ENCODE measurements at regions not wholly inside any gene's neighbourhood (a gene's known extent, or its start where the extent isn't known, plus 50 kb on each side); places are given as distances from the start of the nearest gene placed in this dataset.

- intact Hi-C loops (cut with DNase I) = no loop called here
- no peaks in the 10 kb centered on the region for H3K27me3 ChIP-seq
- TF ChIP-seq CTCF (IDR thresholded peaks at IDR 0.05) = no peak
- no peaks in the 10 kb centered on the region for H3K4me1 ChIP-seq
- no peak for DNase-seq
- no peak overlapping the region for H3K4me3 ChIP-seq
- no peaks in the 10 kb centered on the region for H3K9me3 ChIP-seq
- whole genome bisulfite sequencing, 2 donors = 91 to 94% methylated on average over 5 of the region's 5 CpGs
- no peaks in the 10 kb centered on the region for H3K36me3 ChIP-seq
- H3K27ac ChIP-seq = no peak overlapping the region
Measured at GRCh38 chr14:71169861-71170260, 262.6 kb downstream of the PCNX1 start.

- Histone ChIP-seq H3K4me1 (no peaks in the 10 kb centered on the region), H3K4me3 (no peak overlapping the region), H3K9me3 (no peaks in the 10 kb centered on the region), H3K27me3 (no peaks in the 10 kb centered on the region), H3K27ac (no peak overlapping the region), H3K36me3 (no peaks in the 10 kb centered on the region)
- intact Hi-C loops (cut with DNase I) = no loop called here
- WGBS, 2 donors = 54 to 76% methylated on average over 3 of the region's 3 CpGs
- no peak for TF ChIP-seq POLR2AphosphoS5 (IDR thresholded peaks at IDR 0.05)
- no peak for TF ChIP-seq EP300 (IDR thresholded peaks at IDR 0.05)
- TF ChIP-seq CTCF (IDR thresholded peaks at IDR 0.05) = no peak
- TF ChIP-seq POLR2A (IDR thresholded peaks at IDR 0.05) = no peak
- no peak for DNase-seq
Measured at GRCh38 chr14:71175491-71175890, 268.2 kb downstream of the PCNX1 start.

- Histone ChIP-seq H3K4me1 (no peaks in the 10 kb centered on the region), H3K36me3 (no peaks in the 10 kb centered on the region), H3K9me3 (no peaks in the 10 kb centered on the region), H3K27ac (no peak overlapping the region), H3K4me3 (no peak overlapping the region), H3K27me3 (no peaks in the 10 kb centered on the region)
- intact Hi-C loops (cut with DNase I) = no loop called here
- DNase-seq = no peak
- no peak for TF ChIP-seq POLR2AphosphoS5 (IDR thresholded peaks at IDR 0.05)
- TF ChIP-seq EP300 (IDR thresholded peaks at IDR 0.05) = no peak
- no peak for TF ChIP-seq CTCF (IDR thresholded peaks at IDR 0.05)
- no peak for TF ChIP-seq POLR2A (IDR thresholded peaks at IDR 0.05)
- 95 to 98% methylated on average over 5 of the region's 5 CpGs for WGBS, 2 donors
Measured at GRCh38 chr14:71179066-71179465, 271.8 kb downstream of the PCNX1 start.

- WGBS, 2 donors = 82 to 89% methylated on average over 5 of the region's 5 CpGs
- H3K27ac ChIP-seq = no peak overlapping the region
- TF ChIP-seq POLR2AphosphoS5 (IDR thresholded peaks at IDR 0.05) = no peak
- no peak for TF ChIP-seq POLR2A (IDR thresholded peaks at IDR 0.05)
- no peak for TF ChIP-seq CTCF (IDR thresholded peaks at IDR 0.05)
- TF ChIP-seq EP300 (IDR thresholded peaks at IDR 0.05) = no peak
- H3K9me3 ChIP-seq = no peaks in the 10 kb centered on the region
- intact Hi-C loops (cut with DNase I) = no loop called here
- no peaks in the 10 kb centered on the region for H3K36me3 ChIP-seq
- no peak for DNase-seq
- no peaks in the 10 kb centered on the region for H3K27me3 ChIP-seq
- no peak overlapping the region for H3K4me3 ChIP-seq
- H3K4me1 ChIP-seq = no peaks in the 10 kb centered on the region
Measured at GRCh38 chr14:71180397-71180796, 273.1 kb downstream of the PCNX1 start.

- DNase-seq = no peak
- TF ChIP-seq POLR2A (IDR thresholded peaks at IDR 0.05) (no peak), CTCF (IDR thresholded peaks at IDR 0.05) (no peak), EP300 (IDR thresholded peaks at IDR 0.05) (no peak), POLR2AphosphoS5 (IDR thresholded peaks at IDR 0.05) (no peak)
- no peaks in the 10 kb centered on the region for H3K27me3 ChIP-seq
- intact Hi-C loops (cut with DNase I) = no loop called here
- H3K4me3 ChIP-seq = no peak overlapping the region
- 94 to 96% methylated on average over 23 of the region's 23 CpGs for WGBS, 2 donors
- H3K4me1 ChIP-seq = no peaks in the 10 kb centered on the region
- no peak overlapping the region for H3K27ac ChIP-seq
- H3K36me3 ChIP-seq = no peaks in the 10 kb centered on the region
- H3K9me3 ChIP-seq = no peaks in the 10 kb centered on the region
Measured at GRCh38 chr14:71181215-71182003, 274.1 kb downstream of the PCNX1 start.

Data from sigmoid colon (tissue), 6 donors.